Stimulated activated CD8-positive, alpha-beta memory T cell treated with anti-CD3 and anti-CD28 coated beads, Interleukin-7, amount 100 ng/mL, for 24 hours (primary cell): ENCODE measurements at regions not wholly inside any gene's neighbourhood (a gene's known extent, or its start where the extent isn't known, plus 50 kb on each side); places are given as distances from the start of the nearest gene placed in this dataset.

ENCODE experiments used
- DNase-seq: peaks from one replicate; pipeline ENCODE4 v3.0.0-alpha.2; 2020; ENCODE audit warnings: low read depth

DNA sequence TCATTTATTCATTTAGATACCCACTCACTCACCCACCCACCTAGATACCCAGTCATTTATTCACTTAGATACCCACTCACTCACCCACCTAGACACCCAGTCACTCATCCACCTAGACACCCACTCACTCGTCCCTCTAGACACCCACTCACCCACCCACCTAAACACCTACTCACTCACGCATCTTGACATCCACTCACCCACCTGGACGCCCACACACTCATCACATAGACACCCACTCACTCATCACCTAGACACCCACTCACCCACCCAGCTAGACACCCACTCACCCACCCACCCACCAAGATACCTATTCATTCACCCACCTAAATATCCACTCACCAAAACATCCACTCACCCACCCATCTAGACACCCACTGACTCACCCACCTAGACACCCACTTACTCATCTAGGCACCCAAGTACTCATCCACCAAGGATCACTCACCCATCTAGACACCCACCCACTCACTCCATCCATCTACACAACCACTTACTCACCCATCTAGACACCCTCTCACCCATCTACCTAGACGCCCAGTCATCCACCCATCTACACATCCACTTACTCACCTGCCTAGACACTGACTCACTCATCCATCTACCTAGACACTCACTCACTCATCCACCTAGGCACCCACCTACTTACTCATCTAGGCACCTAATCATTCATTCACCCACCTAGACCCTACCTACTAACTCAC lies 723.7 kb upstream of the RAB6C start:
- no peak for DNase-seq

GRCh38 chr2:129256642-129257041 lies 722.8 kb upstream of the RAB6C start:
- DNase-seq: no peak

GRCh38 chr2:129262934-129263333 lies 716.5 kb upstream of the RAB6C start:
- no peak for DNase-seq

- DNase-seq: no peak
Measured at GRCh38 chr2:129263939-129264338, 715.5 kb upstream of the RAB6C start.

DNA sequence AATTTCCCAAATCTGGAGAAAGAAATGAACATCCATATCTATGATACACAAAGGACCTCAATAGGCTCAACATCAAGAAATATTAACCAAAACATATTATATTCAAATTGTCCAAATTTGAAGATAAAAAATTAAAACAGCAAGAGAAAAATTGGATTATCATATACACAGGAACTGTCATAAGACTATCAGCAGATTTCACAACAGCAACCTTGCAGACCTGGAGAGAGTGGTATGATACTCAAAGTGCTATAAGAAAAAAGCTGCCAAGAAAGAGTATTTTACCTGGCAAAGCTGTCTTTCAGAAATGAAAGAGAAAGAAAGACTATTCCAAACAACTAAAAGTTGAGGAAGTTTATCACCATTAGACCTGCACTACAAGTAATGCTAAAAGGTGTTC lies 711.9 kb upstream of the RAB6C start:
- no peak for DNase-seq

DNA sequence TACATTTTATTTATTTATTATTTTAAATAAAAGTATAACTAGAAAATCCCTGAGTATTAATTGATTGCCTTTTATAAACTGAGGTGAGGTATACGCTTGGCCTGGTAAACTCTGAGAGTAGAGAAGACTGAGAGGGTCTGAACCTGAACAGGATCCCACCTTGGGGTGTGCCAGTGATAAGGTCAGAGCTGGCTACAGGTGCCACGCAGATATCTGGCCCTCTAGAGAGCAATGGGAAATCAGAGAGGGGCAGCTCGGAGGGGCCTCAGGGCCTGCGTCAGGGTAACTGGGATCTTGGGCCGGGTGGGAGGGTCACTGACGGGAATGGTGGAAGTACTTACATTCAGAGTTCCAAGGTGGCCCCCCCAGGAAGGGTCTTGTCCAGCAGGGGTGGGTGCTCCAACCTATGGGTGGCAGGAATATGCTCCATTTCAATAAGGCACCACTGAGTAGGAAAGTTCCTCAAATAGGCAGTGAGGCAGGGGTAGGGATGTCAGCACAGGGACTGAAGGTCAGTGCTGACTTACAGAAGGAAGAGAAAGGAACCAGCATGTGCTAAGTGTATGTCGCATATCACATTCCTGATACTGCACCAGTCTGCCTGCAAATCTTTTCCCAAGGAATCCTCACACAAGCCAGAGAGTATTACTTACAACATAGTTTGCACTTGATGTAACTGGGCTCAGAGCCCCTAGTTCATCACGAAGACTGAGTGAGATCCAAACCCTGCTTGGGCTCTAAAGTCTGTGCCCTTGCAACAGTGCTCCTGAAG lies 706.0 kb upstream of the RAB6C start:
- DNase-seq: no peak

- no peak for DNase-seq
Measured at GRCh38 chr2:129274038-129274415, 705.4 kb upstream of the RAB6C start.

GRCh38 chr2:129274918-129275317 lies 704.5 kb upstream of the RAB6C start:
- no peak for DNase-seq

- DNase-seq: no peak
Measured at GRCh38 chr2:129275706-129276105, 703.8 kb upstream of the RAB6C start.

DNA sequence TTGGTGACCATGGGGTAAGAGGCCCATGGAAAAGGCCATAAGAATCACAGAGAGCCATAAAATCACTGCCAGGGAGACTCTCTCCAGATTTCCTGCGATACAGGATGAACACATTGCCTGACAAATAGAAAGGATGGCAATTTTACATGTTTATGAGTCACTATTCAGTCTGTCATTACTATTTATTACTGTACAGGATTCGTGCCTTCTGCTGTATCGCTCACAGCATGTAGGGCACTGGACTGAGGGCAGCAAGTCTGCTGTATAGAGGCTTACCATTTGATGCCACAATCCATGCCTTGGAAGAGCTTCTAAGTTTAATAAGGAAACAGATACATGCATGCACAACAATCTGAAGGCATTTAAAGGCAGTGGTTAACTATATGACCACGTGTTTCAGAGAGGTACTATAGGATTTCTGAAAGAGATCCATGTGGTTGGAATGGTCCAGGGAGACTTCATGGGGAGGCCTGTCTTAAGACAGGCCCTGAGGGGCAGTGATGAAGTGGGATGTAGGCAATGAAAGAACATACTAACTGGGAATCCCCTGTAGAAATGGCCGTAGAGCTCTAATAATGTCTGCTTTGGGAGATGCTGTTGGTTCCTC lies 702.4 kb upstream of the RAB6C start:
- DNase-seq: no peak

DNA sequence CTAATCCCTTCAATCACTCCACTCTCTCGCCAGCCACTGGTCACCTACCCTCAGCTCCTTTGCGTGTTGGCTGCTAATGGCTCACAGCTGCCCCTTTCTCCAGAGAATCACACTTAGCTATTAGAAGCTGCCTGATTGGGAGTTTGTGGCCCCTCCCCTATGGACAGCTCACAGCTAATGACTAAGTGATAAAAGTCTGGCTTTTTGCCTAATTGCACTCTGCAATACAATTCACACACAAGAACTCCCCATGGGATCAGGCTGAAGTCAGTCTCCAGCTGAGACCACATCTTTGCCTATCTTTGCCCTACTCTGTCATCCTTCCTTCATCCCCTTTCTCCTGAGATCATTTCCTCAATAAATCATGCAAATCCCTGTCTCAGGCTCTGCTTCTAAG lies 701.9 kb upstream of the RAB6C start:
- DNase-seq: no peak

GRCh38 chr2:129281791-129282530 lies 697.5 kb upstream of the RAB6C start:
- DNase-seq: no peak

DNA sequence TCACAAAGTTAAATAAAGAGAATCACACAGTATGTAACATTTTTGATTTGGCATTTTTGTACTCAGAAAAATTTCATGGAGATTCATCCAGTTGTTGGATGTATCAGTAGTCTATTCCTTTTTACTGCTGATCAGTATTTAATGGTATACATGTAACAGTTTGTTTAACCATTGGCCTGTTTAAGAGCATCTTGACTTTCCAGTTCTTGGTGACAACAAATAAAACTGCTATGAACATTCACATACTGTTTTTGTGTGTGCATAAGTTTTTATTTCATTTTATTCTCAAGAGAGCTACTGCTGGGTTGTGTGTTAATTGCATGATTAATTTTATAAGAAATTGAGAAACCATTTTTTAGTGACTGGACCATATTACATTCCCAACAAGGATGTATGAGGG lies 694.5 kb upstream of the RAB6C start:
- no peak for DNase-seq

- no peak for DNase-seq
Measured at GRCh38 chr2:129293326-129293725, 686.1 kb upstream of the RAB6C start.

DNA sequence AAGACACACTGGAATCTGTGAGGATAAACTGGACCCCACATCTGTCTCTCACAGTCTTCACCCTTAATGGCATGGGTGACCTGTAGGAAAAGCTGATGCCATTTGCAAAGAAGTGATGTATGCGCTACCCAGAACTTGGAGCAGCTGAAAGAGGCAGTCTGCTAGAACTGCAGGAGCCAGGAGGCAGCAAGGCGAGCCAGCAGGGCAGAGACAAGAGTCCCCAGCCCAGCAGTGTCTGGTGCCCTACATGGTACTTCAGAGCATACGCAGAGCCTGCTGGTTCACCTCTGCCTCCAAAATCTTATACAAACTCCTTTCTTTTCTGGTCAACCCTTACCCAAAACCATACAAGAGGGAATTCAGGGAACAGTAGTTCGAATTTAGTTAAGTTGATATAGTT lies 683.1 kb upstream of the RAB6C start:
- no peak for DNase-seq

DNA sequence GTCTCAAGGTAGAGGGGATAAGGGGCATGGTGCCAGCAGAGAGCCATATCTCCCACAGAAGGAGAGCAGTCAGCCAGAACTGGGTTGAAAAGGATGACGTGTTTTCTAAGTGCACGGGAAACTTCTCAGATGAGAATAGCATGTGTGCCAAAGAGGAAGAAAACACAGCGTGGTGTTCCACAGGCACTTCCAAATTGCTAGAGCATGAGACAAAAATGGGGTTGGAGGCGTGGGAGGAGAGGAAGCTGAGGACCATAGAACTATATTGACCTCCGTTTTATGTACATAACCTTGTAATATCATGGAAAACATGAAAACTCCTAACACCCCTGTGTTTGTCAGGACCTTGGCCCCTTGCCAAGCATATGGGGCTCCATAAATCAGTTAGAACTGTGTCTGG lies 682.7 kb upstream of the RAB6C start:
- DNase-seq: no peak

GRCh38 chr2:129297430-129297829 lies 682.0 kb upstream of the RAB6C start:
- DNase-seq: no peak

DNA sequence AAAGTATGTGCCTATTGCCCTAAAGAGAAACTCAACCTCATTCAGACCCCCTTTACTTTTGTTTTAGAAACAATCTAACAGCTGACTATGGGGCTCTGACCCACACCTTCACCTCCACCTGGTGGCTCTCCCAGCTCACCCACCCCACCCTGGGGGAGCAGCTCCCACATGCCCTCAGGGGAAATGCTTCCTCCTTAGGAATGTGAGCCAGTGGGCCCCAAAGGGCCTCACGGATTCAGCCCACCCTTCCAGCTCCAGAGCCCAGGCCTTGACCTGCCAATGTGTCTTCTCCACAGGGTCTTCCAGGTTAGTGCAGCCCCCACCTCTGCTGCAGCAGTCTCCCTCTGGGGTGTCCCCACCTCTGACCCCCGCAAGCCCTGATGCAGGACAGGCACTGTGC lies 680.1 kb upstream of the RAB6C start:
- no peak for DNase-seq

GRCh38 chr2:129299756-129300155 lies 679.7 kb upstream of the RAB6C start:
- no peak for DNase-seq

DNA sequence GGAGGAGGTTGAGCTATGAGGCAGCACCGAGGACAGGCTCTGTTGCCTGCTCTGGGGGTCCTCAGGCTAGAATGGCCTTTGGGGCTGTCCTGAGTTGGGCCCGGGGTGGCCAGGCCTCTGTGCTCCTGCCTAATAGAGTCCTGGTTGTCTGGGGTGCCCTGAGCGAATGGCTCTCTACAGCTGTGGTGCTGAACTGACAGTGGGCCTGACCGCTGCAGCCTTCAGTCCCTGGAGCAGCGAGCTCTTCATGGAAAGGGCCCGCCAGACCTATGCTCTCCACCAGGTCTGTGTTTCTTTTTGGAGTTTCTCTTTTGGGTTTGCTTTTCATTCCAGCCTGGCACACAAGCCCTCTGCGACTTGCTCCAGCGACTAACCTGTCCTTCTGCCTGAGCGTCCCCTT lies 679.0 kb upstream of the RAB6C start:
- DNase-seq: no peak

GRCh38 chr2:129301431-129301913 lies 678.0 kb upstream of the RAB6C start:
- DNase-seq: no peak

DNA sequence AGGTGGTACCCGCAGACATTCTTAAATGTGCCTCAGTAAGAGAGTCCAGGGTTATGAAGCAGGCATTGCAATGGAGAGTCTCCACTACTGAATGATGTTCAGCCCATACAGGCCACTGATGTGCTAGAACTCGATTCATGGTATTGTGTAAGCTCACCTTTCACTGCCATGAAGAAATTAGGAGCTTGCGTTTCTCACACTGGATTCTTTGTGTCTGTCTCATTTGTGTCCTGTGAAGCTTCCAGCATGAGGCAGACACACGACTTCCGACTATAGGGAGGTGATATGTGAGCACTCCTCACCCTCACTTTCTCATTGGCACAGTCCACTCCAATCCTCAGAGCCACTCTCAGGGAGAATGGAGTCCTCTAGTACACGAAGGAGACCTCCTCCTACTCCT lies 677.4 kb upstream of the RAB6C start:
- no peak for DNase-seq
